ENCODE measurements at regions not wholly inside any gene's neighbourhood (a gene's known extent, or its start where the extent isn't known, plus 50 kb on each side); places are given as distances from the start of the nearest gene placed in this dataset.

- no peak for DNase-seq (ENCODE audit: extremely low spot score, unreplicated experiment)
- Mint-ChIP-seq H3K4me3 (peak overlapping the region; percentile 41), H3K9me3 (no peaks in the 10 kb centered on the region), H3K27me3 (no peaks in the 10 kb centered on the region), H3K27ac (peak overlapping the region; percentile 74), H3K36me3 (no peaks in the 10 kb centered on the region), H3K4me1 (ENCODE audit: unreplicated experiment) (peaks cover 34% of the 10 kb centered on the region)
- TF ChIP-seq CTCF (conservative IDR thresholded peaks at IDR 0.05), result no peak
These were observed 142.8 kb downstream of the SCARB1 start for GRCh38 chr12:124720681-124721500.

- Mint-ChIP-seq H3K27ac (peak overlapping the region; percentile 74), H3K9me3 (no peaks in the 10 kb centered on the region), H3K36me3 (no peaks in the 10 kb centered on the region), H3K4me1 (ENCODE audit: unreplicated experiment) (peaks cover 41% of the 10 kb centered on the region), H3K4me3 (peak overlapping the region; percentile 41), H3K27me3 (no peaks in the 10 kb centered on the region)
- DNase-seq (ENCODE audit: extremely low spot score, unreplicated experiment), result no peak
- TF ChIP-seq CTCF (conservative IDR thresholded peaks at IDR 0.05), result peak; percentile 47
These were observed 143.5 kb downstream of the SCARB1 start for GRCh38 chr12:124720004-124720680.

- Mint-ChIP-seq H3K27me3 (no peaks in the 10 kb centered on the region), H3K27ac (no peak overlapping the region), H3K36me3 (no peaks in the 10 kb centered on the region), H3K4me3 (no peak overlapping the region), H3K4me1 (ENCODE audit: unreplicated experiment) (peaks cover 45% of the 10 kb centered on the region), H3K9me3 (no peaks in the 10 kb centered on the region)
- no peak for DNase-seq (ENCODE audit: extremely low spot score, unreplicated experiment)
- TF ChIP-seq CTCF (conservative IDR thresholded peaks at IDR 0.05), result no peak
These were observed 144.4 kb downstream of the SCARB1 start for GRCh38 chr12:124719231-124719630.

- Mint-ChIP-seq H3K36me3 (no peaks in the 10 kb centered on the region), H3K27me3 (no peaks in the 10 kb centered on the region), H3K4me3 (no peak overlapping the region), H3K27ac (no peak overlapping the region), H3K9me3 (no peaks in the 10 kb centered on the region), H3K4me1 (ENCODE audit: unreplicated experiment) (peaks cover 50% of the 10 kb centered on the region)
- no peak for DNase-seq (ENCODE audit: extremely low spot score, unreplicated experiment)
- TF ChIP-seq CTCF (conservative IDR thresholded peaks at IDR 0.05), result no peak
These were observed 145.2 kb downstream of the SCARB1 start for GRCh38 chr12:124718458-124718857.

GRCh38 chr12:124718036-124718435, 145.6 kb downstream of the SCARB1 start:
- Mint-ChIP-seq H3K27me3 (no peaks in the 10 kb centered on the region), H3K27ac (no peak overlapping the region), H3K4me3 (no peak overlapping the region), H3K36me3 (no peaks in the 10 kb centered on the region), H3K9me3 (no peaks in the 10 kb centered on the region), H3K4me1 (ENCODE audit: unreplicated experiment) (peaks cover 54% of the 10 kb centered on the region)
- no peak for DNase-seq (ENCODE audit: extremely low spot score, unreplicated experiment)
- TF ChIP-seq CTCF (conservative IDR thresholded peaks at IDR 0.05), result no peak

Data from type B pancreatic cell (in vitro differentiated cells).